ENCODE measurements at regions not wholly inside any gene's neighbourhood (a gene's known extent, or its start where the extent isn't known, plus 50 kb on each side); places are given as distances from the start of the nearest gene placed in this dataset.
"Not testable (repeated sequence)": the region's sequence is repeated elsewhere in the genome, so short reads cannot be mapped to it uniquely, and the experiment has no call there.

GRCh38 chr5:6107675-6108539 lies 270.4 kb downstream of the MED10 start:
- Histone ChIP-seq H3K9me3 (no peaks in the 10 kb centered on the region), H3K4me3 (no peak overlapping the region), H3K36me3 (no peaks in the 10 kb centered on the region), H3K27me3 (no peaks in the 10 kb centered on the region), H3K4me1 (no peaks in the 10 kb centered on the region), H3K27ac (no peak overlapping the region)
- DNase-seq: no peak
- TF ChIP-seq CTCF (IDR thresholded peaks at IDR 0.05) (no peak), POLR2A (IDR thresholded peaks at IDR 0.05) (no peak)

GRCh38 chr5:6106756-6107155 lies 271.6 kb downstream of the MED10 start:
- Histone ChIP-seq H3K36me3 (no peaks in the 10 kb centered on the region), H3K27me3 (no peaks in the 10 kb centered on the region), H3K4me3 (no peak overlapping the region), H3K27ac (no peak overlapping the region), H3K4me1 (no peaks in the 10 kb centered on the region), H3K9me3 (no peaks in the 10 kb centered on the region)
- TF ChIP-seq CTCF (IDR thresholded peaks at IDR 0.05) (no peak), POLR2A (IDR thresholded peaks at IDR 0.05) (no peak)
- DNase-seq: no peak

GRCh38 chr5:6105320-6105719 lies 273.0 kb downstream of the MED10 start:
- no peak overlapping the region for H3K27ac ChIP-seq
- no peak for DNase-seq

DNA sequence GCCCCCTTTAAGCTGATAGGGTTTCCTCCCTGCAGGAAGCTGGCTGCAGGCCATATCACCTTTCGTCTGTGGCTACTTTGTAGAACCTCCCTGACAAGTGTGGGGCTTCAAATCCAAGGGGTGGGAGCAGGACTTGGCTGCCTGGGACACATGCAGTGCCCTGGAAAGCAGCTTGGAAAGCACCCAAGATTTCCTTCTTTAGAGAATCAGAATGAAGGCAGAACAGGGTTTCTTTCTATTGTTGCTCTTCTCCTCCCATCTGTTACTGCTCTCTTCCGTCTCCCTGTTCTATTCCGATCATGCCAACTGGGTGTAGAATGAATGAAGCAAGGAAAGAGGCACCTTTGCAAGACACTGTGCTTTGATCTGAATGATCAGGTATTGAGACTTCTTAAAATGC lies 282.2 kb downstream of the MED10 start:
- H3K27me3 ChIP-seq: no peaks in the 10 kb centered on the region
- DNase-seq: no peak
- no peaks in the 10 kb centered on the region for H3K36me3 ChIP-seq
- TF ChIP-seq POLR2A (IDR thresholded peaks at IDR 0.05) (no peak), CTCF (IDR thresholded peaks at IDR 0.05) (no peak)
- no peak overlapping the region for H3K27ac ChIP-seq
- peaks cover 0 to 7% (median 0%) of the 10 kb centered on the region in 4 donors for H3K9me3 ChIP-seq
- no peak overlapping the region for H3K4me3 ChIP-seq
- no peaks in the 10 kb centered on the region for H3K4me1 ChIP-seq

More at GRCh38 chr5:6105320-6105719, 273.0 kb downstream of the MED10 start:
- Histone ChIP-seq H3K4me1 (no peaks in the 10 kb centered on the region), H3K4me3 (no peak overlapping the region), H3K27me3 (no peaks in the 10 kb centered on the region), H3K36me3 (no peaks in the 10 kb centered on the region), H3K9me3 (no peaks in the 10 kb centered on the region)
- TF ChIP-seq POLR2A (IDR thresholded peaks at IDR 0.05): no peak
- no peak for TF ChIP-seq CTCF (IDR thresholded peaks at IDR 0.05)

- not testable (repeated sequence) for H3K4me1 ChIP-seq, DNase-seq, H3K9me3 ChIP-seq, H3K4me3 ChIP-seq, H3K27ac ChIP-seq, H3K27me3 ChIP-seq, H3K36me3 ChIP-seq
Measured at GRCh38 chr5:6094180-6094579, 284.2 kb downstream of the MED10 start.

GRCh38 chr5:6090838-6091237 lies 287.5 kb downstream of the MED10 start:
- DNase-seq: no peak
- no peaks in the 10 kb centered on the region for H3K27me3 ChIP-seq
- no peaks in the 10 kb centered on the region for H3K36me3 ChIP-seq
- H3K4me3 ChIP-seq: no peak overlapping the region
- no peak for TF ChIP-seq CTCF (IDR thresholded peaks at IDR 0.05)
- no peak for TF ChIP-seq POLR2A (IDR thresholded peaks at IDR 0.05)
- peaks cover 0 to 7% (median 0%) of the 10 kb centered on the region in 4 donors for H3K9me3 ChIP-seq
- no peak overlapping the region for H3K27ac ChIP-seq
- H3K4me1 ChIP-seq: no peaks in the 10 kb centered on the region

Data from Peyer's patch (tissue), 4 donors.